ENCODE measurements at regions not wholly inside any gene's neighbourhood (a gene's known extent, or its start where the extent isn't known, plus 50 kb on each side); places are given as distances from the start of the nearest gene placed in this dataset.

DNA sequence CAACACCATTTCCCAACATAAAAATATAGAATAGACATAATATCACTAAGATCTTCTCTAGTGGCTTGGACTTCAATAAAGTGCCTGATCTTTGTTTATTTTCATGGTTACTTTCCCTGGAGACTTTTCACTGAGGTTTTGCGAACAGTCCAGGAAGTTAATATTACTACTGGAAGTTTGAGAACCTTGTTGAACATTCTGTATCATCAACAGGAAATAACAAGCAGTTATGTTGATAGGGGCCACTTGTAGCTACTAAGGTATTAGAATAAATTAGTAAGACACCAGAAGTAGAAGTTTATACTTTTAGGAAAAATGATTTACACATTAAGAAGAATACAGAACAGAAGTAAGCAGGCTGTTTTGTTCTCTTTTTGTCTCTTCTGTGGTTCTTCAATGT lies 180.2 kb downstream of the TFAP2B start:
- no peaks in the 10 kb centered on the region for H3K4me1 ChIP-seq (ENCODE audit: insufficient read depth, low read length, poor library complexity, severe bottlenecking)
- DNase-seq (ENCODE audit: low spot score): no peak
- H3K27ac ChIP-seq (ENCODE audit: low read depth, low read length, poor library complexity, severe bottlenecking): no peak overlapping the region
- H3K36me3 ChIP-seq (ENCODE audit: insufficient read depth, low read length, poor library complexity, severe bottlenecking): no peaks in the 10 kb centered on the region
- ChIA-PET CTCF (no interaction called here), POLR2A (ENCODE audit: low non-redundant PET) (no interaction called here)
- TF ChIP-seq EZH2 (IDR thresholded peaks at IDR 0.05; ENCODE audit: borderline replicate concordance, low read depth, low read length, poor library complexity, severe bottlenecking): no peak
- TF ChIP-seq, protein P1, sequence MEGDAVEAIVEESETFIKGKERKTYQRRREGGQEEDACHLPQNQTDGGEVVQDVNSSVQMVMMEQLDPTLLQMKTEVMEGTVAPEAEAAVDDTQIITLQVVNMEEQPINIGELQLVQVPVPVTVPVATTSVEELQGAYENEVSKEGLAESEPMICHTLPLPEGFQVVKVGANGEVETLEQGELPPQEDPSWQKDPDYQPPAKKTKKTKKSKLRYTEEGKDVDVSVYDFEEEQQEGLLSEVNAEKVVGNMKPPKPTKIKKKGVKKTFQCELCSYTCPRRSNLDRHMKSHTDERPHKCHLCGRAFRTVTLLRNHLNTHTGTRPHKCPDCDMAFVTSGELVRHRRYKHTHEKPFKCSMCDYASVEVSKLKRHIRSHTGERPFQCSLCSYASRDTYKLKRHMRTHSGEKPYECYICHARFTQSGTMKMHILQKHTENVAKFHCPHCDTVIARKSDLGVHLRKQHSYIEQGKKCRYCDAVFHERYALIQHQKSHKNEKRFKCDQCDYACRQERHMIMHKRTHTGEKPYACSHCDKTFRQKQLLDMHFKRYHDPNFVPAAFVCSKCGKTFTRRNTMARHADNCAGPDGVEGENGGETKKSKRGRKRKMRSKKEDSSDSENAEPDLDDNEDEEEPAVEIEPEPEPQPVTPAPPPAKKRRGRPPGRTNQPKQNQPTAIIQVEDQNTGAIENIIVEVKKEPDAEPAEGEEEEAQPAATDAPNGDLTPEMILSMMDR (conservative IDR thresholded peaks at IDR 0.05; ENCODE audit: low read depth, low read length): no peak
- intact Hi-C loops (cut with micrococcal nuclease; ENCODE audit: unreplicated experiment): no loop called here
- no peak overlapping the region for H3K4me3 ChIP-seq (ENCODE audit: low read depth, low read length, poor library complexity, severe bottlenecking)
- no peaks in the 10 kb centered on the region for H3K27me3 ChIP-seq (replicated peaks; ENCODE audit: insufficient read depth, low read depth, low read length, poor library complexity)
- BruUV-seq (replicated peaks): no TSS peak
- no peaks in the 10 kb centered on the region for H3K9me3 ChIP-seq (ENCODE audit: low read depth, low read length, poor library complexity, severe bottlenecking)

DNA sequence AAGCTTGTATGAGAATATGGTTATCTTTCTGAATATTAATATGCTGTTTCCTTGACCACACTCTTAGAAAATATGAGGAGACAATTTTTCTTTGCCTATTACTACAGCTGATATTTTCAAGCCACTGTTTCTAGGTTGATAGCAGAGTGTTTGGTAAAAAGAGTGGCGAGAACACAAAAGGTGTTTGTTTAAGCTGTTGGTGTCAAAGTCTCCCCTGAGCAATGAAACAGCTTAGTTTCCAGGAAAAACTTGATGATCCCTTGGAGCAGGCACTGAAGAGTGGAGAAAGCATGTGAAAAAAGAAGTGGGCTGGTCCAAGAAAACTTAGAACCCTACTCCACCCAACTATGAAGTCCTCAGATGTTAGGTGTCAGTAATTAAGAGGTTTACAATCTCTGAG lies 182.7 kb downstream of the TFAP2B start:
- H3K27ac ChIP-seq (ENCODE audit: low read depth, low read length, poor library complexity, severe bottlenecking): no peak overlapping the region
- ChIA-PET POLR2A (ENCODE audit: low non-redundant PET) (no interaction called here), CTCF (no interaction called here)
- BruUV-seq (replicated peaks): no TSS peak
- H3K27me3 ChIP-seq (replicated peaks; ENCODE audit: insufficient read depth, low read depth, low read length, poor library complexity): no peaks in the 10 kb centered on the region
- no peaks in the 10 kb centered on the region for H3K4me1 ChIP-seq (ENCODE audit: insufficient read depth, low read length, poor library complexity, severe bottlenecking)
- H3K36me3 ChIP-seq (ENCODE audit: insufficient read depth, low read length, poor library complexity, severe bottlenecking): no peaks in the 10 kb centered on the region
- intact Hi-C loops (cut with micrococcal nuclease; ENCODE audit: unreplicated experiment): no loop called here
- TF ChIP-seq EZH2 (IDR thresholded peaks at IDR 0.05; ENCODE audit: borderline replicate concordance, low read depth, low read length, poor library complexity, severe bottlenecking): no peak
- TF ChIP-seq, protein P1 (conservative IDR thresholded peaks at IDR 0.05; ENCODE audit: low read depth, low read length): no peak
- no peak overlapping the region for H3K4me3 ChIP-seq (ENCODE audit: low read depth, low read length, poor library complexity, severe bottlenecking)
- no peaks in the 10 kb centered on the region for H3K9me3 ChIP-seq (ENCODE audit: low read depth, low read length, poor library complexity, severe bottlenecking)
- DNase-seq (ENCODE audit: low spot score): no peak

GRCh38 chr6:51004380-51004779 lies 185.7 kb downstream of the TFAP2B start:
- H3K4me3 ChIP-seq (ENCODE audit: low read depth, low read length, poor library complexity, severe bottlenecking): no peak overlapping the region
- TF ChIP-seq EZH2 (IDR thresholded peaks at IDR 0.05; ENCODE audit: borderline replicate concordance, low read depth, low read length, poor library complexity, severe bottlenecking): no peak
- TF ChIP-seq, protein P1 (conservative IDR thresholded peaks at IDR 0.05; ENCODE audit: low read depth, low read length): no peak
- intact Hi-C loops (cut with micrococcal nuclease; ENCODE audit: unreplicated experiment): no loop called here
- no TSS peak for BruUV-seq (replicated peaks)
- no peaks in the 10 kb centered on the region for H3K36me3 ChIP-seq (ENCODE audit: insufficient read depth, low read length, poor library complexity, severe bottlenecking)
- POLR2A ChIA-PET (ENCODE audit: low non-redundant PET): no interaction called here
- H3K4me1 ChIP-seq (ENCODE audit: insufficient read depth, low read length, poor library complexity, severe bottlenecking): no peaks in the 10 kb centered on the region
- no peak for DNase-seq (ENCODE audit: low spot score)
- no peaks in the 10 kb centered on the region for H3K27me3 ChIP-seq (replicated peaks; ENCODE audit: insufficient read depth, low read depth, low read length, poor library complexity)
- CTCF ChIA-PET: no interaction called here
- no peak overlapping the region for H3K27ac ChIP-seq (ENCODE audit: low read depth, low read length, poor library complexity, severe bottlenecking)
- no peaks in the 10 kb centered on the region for H3K9me3 ChIP-seq (ENCODE audit: low read depth, low read length, poor library complexity, severe bottlenecking)

All from A673 (cell line).